DND-41 (cell line): ENCODE measurements at regions not wholly inside any gene's neighbourhood (a gene's known extent, or its start where the extent isn't known, plus 50 kb on each side); places are given as distances from the start of the nearest gene placed in this dataset.

Source experiments
- ATAC-seq: fragments of 200-7000 bp; cut with Tn5 transposase; 3 replicates; pipeline ENCODE4 v1.9.1; 2021; ENCODE audit warnings: low read depth; ENCODE audit not compliant: insufficient read depth
- DNase-seq: peaks from one replicate; pipeline ENCODE4 v3.0.0-alpha.2; 2020
- H2AFZ ChIP-seq: 2 replicates; pipeline ENCODE4 v1.6.0; 2012; ENCODE audit warnings: low read depth, low read length
- H3K27ac ChIP-seq: 2 replicates; pipeline ENCODE4 v1.5.1; 2012; ENCODE audit warnings: low read length, inconsistent platforms
- H3K27me3 ChIP-seq: fragments of 200-600 bp; sonication (generic); 2 replicates; pipeline ENCODE4 v1.6.0; 2012; ENCODE audit warnings: low read length, mild to moderate bottlenecking, inconsistent platforms; ENCODE audit not compliant: insufficient read depth, poor library complexity
- H3K36me3 ChIP-seq: 2 replicates; pipeline ENCODE4 v1.5.1; 2012; ENCODE audit warnings: low read length, inconsistent platforms; ENCODE audit not compliant: insufficient read depth
- H3K4me1 ChIP-seq: 2 replicates; pipeline ENCODE4 v1.5.1; 2012; ENCODE audit warnings: mild to moderate bottlenecking, low read length; ENCODE audit not compliant: insufficient read depth
- H3K4me2 ChIP-seq: 2 replicates; pipeline ENCODE4 v1.6.0; 2012; ENCODE audit warnings: mild to moderate bottlenecking, moderate library complexity, low read length, inconsistent platforms; ENCODE audit not compliant: insufficient read depth
- H3K4me3 ChIP-seq, 2 experiments: fragments of 200-600 bp in 1 of 2; shearing (Covaris generic) in 1 of 2; 2 replicates each; pipeline ENCODE4 v1.5.1; 2012 to 2016; ENCODE audit warnings: inconsistent platforms in 2 of 2, low read length in 2 of 2, mild to moderate bottlenecking in 2 of 2, low read depth in 1 of 2, moderate library complexity in 1 of 2
- H3K79me2 ChIP-seq: 2 replicates; pipeline ENCODE4 v1.6.0; 2012; ENCODE audit warnings: low read length, inconsistent platforms; ENCODE audit not compliant: insufficient read depth
- H3K9ac ChIP-seq: 2 replicates; pipeline ENCODE4 v1.6.0; 2012; ENCODE audit warnings: low read depth, mild to moderate bottlenecking, inconsistent platforms, low read length, moderate library complexity
- H3K9me3 ChIP-seq: 2 replicates; pipeline ENCODE4 v1.5.1; 2012; ENCODE audit warnings: low read length, moderate library complexity, mild to moderate bottlenecking, inconsistent platforms; ENCODE audit not compliant: insufficient read depth, severe bottlenecking
- H4K20me1 ChIP-seq: 2 replicates; pipeline ENCODE4 v1.6.0; 2012; ENCODE audit warnings: low read length; ENCODE audit not compliant: insufficient read depth
- EZH2 ChIP-seq: IDR thresholded peaks from 3 replicates; pipeline ENCODE4 v1.6.1; 2012; ENCODE audit warnings: borderline replicate concordance, low read depth, mild to moderate bottlenecking, moderate library complexity, low read length, inconsistent platforms; ENCODE audit not compliant: severe bottlenecking
- TF ChIP-seq, protein P1 (sequence below): IDR thresholded peaks from 2 replicates; pipeline ENCODE4 v1.5.1; 2012; ENCODE audit warnings: borderline replicate concordance, low read length, moderate library complexity, mild to moderate bottlenecking; ENCODE audit not compliant: poor library complexity, severe bottlenecking; ENCODE audit errors: extremely low read depth

DNA sequence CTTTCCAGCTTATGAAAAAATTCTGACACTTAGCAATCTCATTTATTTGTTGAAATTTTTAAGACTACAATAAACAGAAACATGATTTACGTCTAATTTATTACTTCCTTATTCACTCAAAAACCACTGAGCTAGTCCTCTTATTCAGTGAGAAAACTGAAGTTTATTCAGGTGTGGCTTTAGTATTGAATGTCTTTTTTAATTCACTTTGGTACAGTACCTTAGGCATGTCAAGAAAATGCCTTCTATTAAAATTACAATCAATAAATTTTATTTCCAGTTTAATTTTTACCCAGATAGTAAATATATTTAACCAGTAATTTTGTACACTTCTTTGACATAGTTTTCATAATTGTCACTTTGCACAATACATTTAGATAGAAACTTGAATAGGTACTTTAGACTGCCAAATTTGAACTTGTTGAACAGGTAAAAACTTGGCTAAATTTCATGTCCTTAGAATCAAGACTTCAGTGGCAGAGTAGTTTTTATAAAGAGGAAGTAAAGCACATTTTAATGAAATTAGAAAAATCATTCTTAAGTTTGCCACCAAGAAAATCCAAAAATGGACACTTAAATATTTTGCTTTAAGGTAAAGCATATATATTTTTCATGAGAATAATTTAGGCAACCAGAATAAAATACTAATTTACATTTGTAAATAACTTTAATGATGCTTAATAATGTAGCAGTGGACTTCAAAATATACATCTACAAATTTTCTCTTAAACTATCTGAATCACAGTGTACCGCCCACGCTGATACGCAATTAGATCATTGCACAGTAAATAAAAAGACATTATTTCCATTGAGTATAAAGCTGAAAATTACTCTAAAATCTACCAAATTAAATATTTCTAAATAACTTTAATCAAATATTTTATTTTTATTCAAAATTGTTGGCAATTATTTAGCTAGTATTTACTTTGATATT, 159.1 kb downstream of the RASSF9 start:
- Histone ChIP-seq H3K4me2 (no peak overlapping the region), H3K9ac (no peak overlapping the region), H3K79me2 (no peaks in the 10 kb centered on the region), H3K4me3 (no peak overlapping the region), H3K36me3 (no peaks in the 10 kb centered on the region), H3K27ac (no peak overlapping the region), H2AFZ (no peak overlapping the region), H3K9me3 (peaks cover 12% of the 10 kb centered on the region), H3K27me3 (no peaks in the 10 kb centered on the region), H4K20me1 (no peaks in the 10 kb centered on the region), H3K4me1 (no peaks in the 10 kb centered on the region)
- no peak for DNase-seq
- no peak for ATAC-seq
- no peak for TF ChIP-seq EZH2
- TF ChIP-seq, protein P1, sequence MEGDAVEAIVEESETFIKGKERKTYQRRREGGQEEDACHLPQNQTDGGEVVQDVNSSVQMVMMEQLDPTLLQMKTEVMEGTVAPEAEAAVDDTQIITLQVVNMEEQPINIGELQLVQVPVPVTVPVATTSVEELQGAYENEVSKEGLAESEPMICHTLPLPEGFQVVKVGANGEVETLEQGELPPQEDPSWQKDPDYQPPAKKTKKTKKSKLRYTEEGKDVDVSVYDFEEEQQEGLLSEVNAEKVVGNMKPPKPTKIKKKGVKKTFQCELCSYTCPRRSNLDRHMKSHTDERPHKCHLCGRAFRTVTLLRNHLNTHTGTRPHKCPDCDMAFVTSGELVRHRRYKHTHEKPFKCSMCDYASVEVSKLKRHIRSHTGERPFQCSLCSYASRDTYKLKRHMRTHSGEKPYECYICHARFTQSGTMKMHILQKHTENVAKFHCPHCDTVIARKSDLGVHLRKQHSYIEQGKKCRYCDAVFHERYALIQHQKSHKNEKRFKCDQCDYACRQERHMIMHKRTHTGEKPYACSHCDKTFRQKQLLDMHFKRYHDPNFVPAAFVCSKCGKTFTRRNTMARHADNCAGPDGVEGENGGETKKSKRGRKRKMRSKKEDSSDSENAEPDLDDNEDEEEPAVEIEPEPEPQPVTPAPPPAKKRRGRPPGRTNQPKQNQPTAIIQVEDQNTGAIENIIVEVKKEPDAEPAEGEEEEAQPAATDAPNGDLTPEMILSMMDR: no peak

DNA sequence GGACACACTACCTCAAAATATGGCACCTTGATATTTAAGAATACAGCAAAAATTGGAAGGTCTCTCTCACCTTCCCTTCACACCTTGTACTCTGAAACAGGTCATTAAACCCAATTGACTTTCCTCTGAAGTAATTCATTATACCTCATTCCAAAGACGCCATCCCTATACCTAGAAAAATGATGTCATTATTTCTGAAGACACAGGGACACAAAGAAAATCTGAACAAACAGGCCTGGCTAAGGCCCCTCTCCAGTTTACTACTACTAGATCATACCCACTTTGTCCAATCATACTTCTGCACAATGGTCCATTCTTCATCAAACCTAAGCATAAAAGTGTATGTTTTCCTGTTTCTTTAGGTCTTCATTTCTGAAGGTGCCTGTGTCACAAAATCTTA, 156.9 kb downstream of the RASSF9 start:
- DNase-seq (no peak), ATAC-seq (no peak)
- H3K79me2 ChIP-seq: no peaks in the 10 kb centered on the region
- no peak overlapping the region for H2AFZ ChIP-seq
- H3K9ac ChIP-seq: no peak overlapping the region
- no peak overlapping the region for H3K4me3 ChIP-seq
- H3K27ac ChIP-seq: no peak overlapping the region
- H3K9me3 ChIP-seq: peaks cover 8% of the 10 kb centered on the region
- H3K27me3 ChIP-seq: no peaks in the 10 kb centered on the region
- no peaks in the 10 kb centered on the region for H4K20me1 ChIP-seq
- no peaks in the 10 kb centered on the region for H3K36me3 ChIP-seq
- no peaks in the 10 kb centered on the region for H3K4me1 ChIP-seq
- TF ChIP-seq EZH2: no peak
- TF ChIP-seq, protein P1: no peak
- no peak overlapping the region for H3K4me2 ChIP-seq

DNA sequence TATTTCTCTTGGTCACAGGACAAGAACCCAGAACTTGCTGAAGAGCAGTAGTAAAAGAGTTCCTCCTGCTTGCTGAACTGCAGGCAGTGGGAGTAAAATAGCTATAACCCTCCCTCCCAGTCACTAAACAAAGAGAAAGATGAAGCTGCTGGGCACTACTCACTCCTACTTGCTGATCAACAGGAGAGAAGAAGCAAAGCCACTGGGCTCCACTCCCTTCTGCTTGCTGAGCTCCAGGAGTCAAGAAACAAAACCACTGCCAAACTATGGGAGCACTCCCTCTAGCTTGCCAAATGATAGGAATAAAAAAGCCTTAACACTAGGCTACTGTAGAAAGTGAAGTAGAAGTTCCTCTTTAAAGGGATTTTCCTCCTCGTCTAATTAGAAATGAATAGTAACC, 155.3 kb downstream of the RASSF9 start:
- Histone ChIP-seq H3K27ac (no peak overlapping the region), H3K4me3 (no peak overlapping the region), H3K9me3 (peaks cover 7% of the 10 kb centered on the region), H2AFZ (no peak overlapping the region), H3K79me2 (no peaks in the 10 kb centered on the region), H3K4me2 (no peak overlapping the region), H3K36me3 (no peaks in the 10 kb centered on the region), H3K27me3 (no peaks in the 10 kb centered on the region), H3K4me1 (no peaks in the 10 kb centered on the region), H3K9ac (no peak overlapping the region), H4K20me1 (no peaks in the 10 kb centered on the region)
- no peak for TF ChIP-seq EZH2
- TF ChIP-seq, protein P1: no peak
- ATAC-seq (no peak), DNase-seq (no peak)
